HCT116 (cell line): ENCODE measurements at regions not wholly inside any gene's neighbourhood (a gene's known extent, or its start where the extent isn't known, plus 50 kb on each side); places are given as distances from the start of the nearest gene placed in this dataset.

Experiments used
- ATAC-seq: fragments of 200-7000 bp; cut with Tn5 transposase; 2 replicates; pipeline ENCODE4 v1.9.1; 2020; ENCODE audit warnings: mild to moderate bottlenecking, moderate library complexity
- BruUV-seq: library from RNA; stranded (reverse); fragments of 400-500 nt; replicated peaks from 2 replicates; lab custom pipeline; 2021; lab: Mats Ljungman, UMichigan
- CTCF ChIA-PET: fragments of 300-600 bp; sonication (Branson Sonifier 250); formaldehyde crosslinking; loops from one replicate; lab custom pipeline; 2021; ENCODE audit warnings: antibody characterized with exemption; lab: Charles Lee
- POLR2A ChIA-PET: fragments of 300-600, 350-600 bp; sonication (Branson Sonifier 250); formaldehyde crosslinking; loops from one replicate; lab custom pipeline; 2021; ENCODE audit warnings: antibody characterized with exemption; lab: Charles Lee
- RAD21 ChIA-PET, 2 experiments: fragments of 300-600 bp; sonication (Branson Sonifier 250); formaldehyde crosslinking; loops; one replicate each; lab custom pipeline; 2023; ENCODE audit warnings: low total read pairs in 2 of 2; ENCODE audit not compliant: uncharacterized antibody in 2 of 2, unreplicated experiment in 2 of 2, low non-redundant PET in 1 of 2; lab: Charles Lee
- DNase-seq: peaks from one replicate; pipeline ENCODE4 v3.0.0-alpha.2; 2010; ENCODE audit warnings: low read depth, low spot score
- H2AFZ ChIP-seq: fragments of 200-600 bp; shearing (Covaris generic), sonication (generic); 2 replicates; pipeline ENCODE4 v1.6.1; 2017; ENCODE audit warnings: low read depth, mixed run types, mixed read lengths, antibody characterized with exemption, low read length; ENCODE audit not compliant: poor library complexity, severe bottlenecking
- H3K27ac ChIP-seq: 2 replicates; pipeline ENCODE4 v1.5.1; 2012; ENCODE audit warnings: low read depth, low read length
- H3K27me3 ChIP-seq: fragments of 200-600 bp; sonication (generic); 2 replicates; pipeline ENCODE4 v1.6.1; 2016; ENCODE audit warnings: mixed run types, low read length, mixed read lengths; ENCODE audit not compliant: insufficient read depth
- H3K36me3 ChIP-seq, 2 experiments: fragments of 200-500 bp in 1 of 2; fragments of 200-600 bp in 1 of 2; sonication (Bioruptor generic) in 1 of 2; sonication (generic) in 1 of 2; 2 replicates each; pipeline versions ENCODE4 v1.5.1 to v1.6.1; 2014 to 2016; ENCODE audit warnings: low read length in 2 of 2, inconsistent platforms in 1 of 2, mixed read lengths in 1 of 2, mixed run types in 1 of 2; ENCODE audit not compliant: insufficient read depth in 2 of 2, control insufficient read depth in 1 of 2
- H3K4me1 ChIP-seq, 2 experiments: fragments of 200-600 bp in 1 of 2; sonication (generic) in 1 of 2; 2 replicates each; pipeline versions ENCODE4 v1.5.1 to v1.6.1; 2012 to 2017; ENCODE audit warnings: low read length in 2 of 2, inconsistent platforms in 1 of 2, mild to moderate bottlenecking in 1 of 2, mixed read lengths in 1 of 2, mixed run types in 1 of 2, moderate library complexity in 1 of 2; ENCODE audit not compliant: insufficient read depth in 2 of 2, control insufficient read depth in 1 of 2
- H3K4me2 ChIP-seq: fragments of 200-600 bp; sonication (generic); 2 replicates; pipeline ENCODE4 v1.6.1; 2017; ENCODE audit warnings: mixed run types, low read length, mixed read lengths
- H3K4me3 ChIP-seq, 2 experiments: fragments of 200-600 bp in 1 of 2; sonication (generic) in 1 of 2; replicated peaks in 1 of 2; 2 replicates each; pipeline ENCODE4 v1.5.1; 2011 to 2016; ENCODE audit warnings: low read length in 2 of 2, control low read depth in 1 of 2, low read depth in 1 of 2, mild to moderate bottlenecking in 1 of 2, mixed read lengths in 1 of 2, mixed run types in 1 of 2
- H3K79me2 ChIP-seq: fragments of 200-600 bp; sonication (generic); 2 replicates; pipeline ENCODE4 v1.6.1; 2017; ENCODE audit warnings: mild to moderate bottlenecking, mixed run types, low read length, moderate library complexity, mixed read lengths; ENCODE audit not compliant: insufficient read depth
- H3K9ac ChIP-seq: fragments of 200-600 bp; sonication (generic); 2 replicates; pipeline ENCODE4 v1.6.1; 2016; ENCODE audit warnings: low read length, mixed read lengths
- H3K9me2 ChIP-seq: fragments of 200-600 bp; sonication (generic), shearing (Covaris generic); 2 replicates; pipeline ENCODE4 v1.6.1; 2017; ENCODE audit warnings: mixed run types, mild to moderate bottlenecking, moderate library complexity; ENCODE audit not compliant: insufficient read depth
- H3K9me3 ChIP-seq, 2 experiments: fragments of 200-500 bp in 1 of 2; fragments of 200-600 bp in 1 of 2; sonication (Bioruptor generic) in 1 of 2; sonication (generic) in 1 of 2; 2 replicates each; pipeline ENCODE4 v1.6.1; 2014 to 2017; ENCODE audit warnings: low read length in 2 of 2, mixed read lengths in 2 of 2, inconsistent platforms in 1 of 2, low read depth in 1 of 2, mild to moderate bottlenecking in 1 of 2, mixed run types in 1 of 2, moderate library complexity in 1 of 2; ENCODE audit not compliant: control insufficient read depth in 1 of 2, insufficient read depth in 1 of 2
- H4K20me1 ChIP-seq: fragments of 200-600 bp; sonication (generic), shearing (Covaris generic); 2 replicates; pipeline ENCODE4 v1.6.1; 2017; ENCODE audit warnings: mixed run types, mild to moderate bottlenecking, moderate library complexity; ENCODE audit not compliant: insufficient read depth
- ATF3 ChIP-seq: IDR thresholded peaks from 2 replicates; pipeline ENCODE4 v1.6.1; 2012
- CBX3 ChIP-seq: IDR thresholded peaks from 2 replicates; pipeline ENCODE4 v1.6.1; 2012; ENCODE audit warnings: low read depth
- EZH2 ChIP-seq: fragments of 200-600 bp; sonication (generic); IDR thresholded peaks from 2 replicates; pipeline ENCODE4 v1.6.1; 2017; ENCODE audit warnings: antibody characterized with exemption, mixed run types
- EZH2phosphoT487 ChIP-seq: fragments of 200-600 bp; IDR thresholded peaks from 2 replicates; pipeline ENCODE4 v1.6.1; 2018; ENCODE audit warnings: antibody characterized with exemption, borderline replicate concordance
- JUND ChIP-seq: IDR thresholded peaks from 2 replicates; pipeline ENCODE4 v1.6.1; 2012
- MAX ChIP-seq: IDR thresholded peaks from 2 replicates; pipeline ENCODE4 v1.6.1; 2012
- POLR2A ChIP-seq: IDR thresholded peaks from 2 replicates; pipeline ENCODE4 v1.7.0; 2011; ENCODE audit warnings: borderline replicate concordance; ENCODE audit not compliant: insufficient read depth, insufficient read length; ENCODE audit errors: extremely low read depth
- RAD21 ChIP-seq: IDR thresholded peaks from 2 replicates; pipeline ENCODE4 v1.6.1; 2012; ENCODE audit warnings: low read depth, mild to moderate bottlenecking
- SIN3A ChIP-seq: IDR thresholded peaks from 2 replicates; pipeline ENCODE4 v1.6.1; 2012; ENCODE audit warnings: low read depth
- YY1 ChIP-seq: IDR thresholded peaks from 2 replicates; pipeline ENCODE4 v1.6.1; 2011; ENCODE audit warnings: low read length, low read depth, moderate library complexity, mild to moderate bottlenecking; ENCODE audit not compliant: insufficient replicate concordance; ENCODE audit errors: extremely low read depth
- ZFX ChIP-seq: fragments of 450-650 bp; IDR thresholded peaks from 2 replicates; pipeline ENCODE4 v1.6.1; 2017
- ZNF274 ChIP-seq: fragments of 200-500 bp; sonication (Bioruptor generic); IDR thresholded peaks from 2 replicates; pipeline ENCODE4 v1.6.1; 2014; ENCODE audit warnings: mild to moderate bottlenecking, low read depth, low read length, inconsistent platforms
- intact Hi-C: fragments of 100-400 bp; cut with micrococcal nuclease; formaldehyde crosslinking; loops from 2 replicates; pipeline ENCODE4 v1.10.0; 2022
- TF ChIP-seq, protein P1 (sequence below): IDR thresholded peaks from 2 replicates; pipeline ENCODE4 v1.6.1; 2012; ENCODE audit warnings: low read depth

DNA sequence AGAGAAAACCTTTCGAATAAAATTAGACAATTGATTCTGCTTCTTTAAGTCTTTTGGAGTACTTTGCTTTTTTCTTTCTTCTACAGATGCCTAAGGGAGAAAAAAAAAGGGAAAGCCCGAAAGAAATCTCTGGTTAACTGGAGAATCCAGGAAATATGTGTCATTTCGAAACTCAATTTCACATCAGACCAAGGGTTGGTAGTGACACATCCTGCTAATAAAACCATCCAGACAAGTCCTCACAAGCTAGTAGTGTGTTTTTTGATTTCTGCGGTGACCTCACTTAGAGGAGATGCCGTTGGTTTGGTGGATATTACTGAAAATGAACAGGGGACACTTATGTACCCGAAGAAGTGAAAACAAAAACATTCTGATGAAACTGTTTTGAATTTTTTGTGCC is 726.5 kb upstream of the ADAMTS5 start:
- H3K4me2 ChIP-seq, result no peak overlapping the region
- no peak overlapping the region for H3K27ac ChIP-seq
- H3K9me3 ChIP-seq, result peaks cover 0 to 44% of the 10 kb centered on the region in 2 experiments; a peak in 2 of 4 replicates
- no peaks in the 10 kb centered on the region for H3K79me2 ChIP-seq
- no peak overlapping the region for H3K9ac ChIP-seq
- no peak for DNase-seq
- H2AFZ ChIP-seq, result no peak overlapping the region
- H4K20me1 ChIP-seq, result no peaks in the 10 kb centered on the region
- no peak overlapping the region for H3K4me3 ChIP-seq
- POLR2A ChIA-PET, result no interaction called here
- CTCF ChIA-PET, result no interaction called here
- no peaks in the 10 kb centered on the region for H3K4me1 ChIP-seq
- ATAC-seq, result no peak
- H3K9me2 ChIP-seq, result no peaks in the 10 kb centered on the region
- no peaks in the 10 kb centered on the region for H3K36me3 ChIP-seq
- RAD21 ChIA-PET, result no interaction called here
- no peaks in the 10 kb centered on the region for H3K27me3 ChIP-seq
- TF ChIP-seq EZH2phosphoT487 (no peak), ZFX (no peak), RAD21 (no peak), POLR2A (no peak), ATF3 (no peak), SIN3A (no peak), MAX (no peak), CBX3 (no peak), JUND (no peak), YY1 (no peak), ZNF274 (no peak), EZH2 (no peak)
- TF ChIP-seq, protein P1, sequence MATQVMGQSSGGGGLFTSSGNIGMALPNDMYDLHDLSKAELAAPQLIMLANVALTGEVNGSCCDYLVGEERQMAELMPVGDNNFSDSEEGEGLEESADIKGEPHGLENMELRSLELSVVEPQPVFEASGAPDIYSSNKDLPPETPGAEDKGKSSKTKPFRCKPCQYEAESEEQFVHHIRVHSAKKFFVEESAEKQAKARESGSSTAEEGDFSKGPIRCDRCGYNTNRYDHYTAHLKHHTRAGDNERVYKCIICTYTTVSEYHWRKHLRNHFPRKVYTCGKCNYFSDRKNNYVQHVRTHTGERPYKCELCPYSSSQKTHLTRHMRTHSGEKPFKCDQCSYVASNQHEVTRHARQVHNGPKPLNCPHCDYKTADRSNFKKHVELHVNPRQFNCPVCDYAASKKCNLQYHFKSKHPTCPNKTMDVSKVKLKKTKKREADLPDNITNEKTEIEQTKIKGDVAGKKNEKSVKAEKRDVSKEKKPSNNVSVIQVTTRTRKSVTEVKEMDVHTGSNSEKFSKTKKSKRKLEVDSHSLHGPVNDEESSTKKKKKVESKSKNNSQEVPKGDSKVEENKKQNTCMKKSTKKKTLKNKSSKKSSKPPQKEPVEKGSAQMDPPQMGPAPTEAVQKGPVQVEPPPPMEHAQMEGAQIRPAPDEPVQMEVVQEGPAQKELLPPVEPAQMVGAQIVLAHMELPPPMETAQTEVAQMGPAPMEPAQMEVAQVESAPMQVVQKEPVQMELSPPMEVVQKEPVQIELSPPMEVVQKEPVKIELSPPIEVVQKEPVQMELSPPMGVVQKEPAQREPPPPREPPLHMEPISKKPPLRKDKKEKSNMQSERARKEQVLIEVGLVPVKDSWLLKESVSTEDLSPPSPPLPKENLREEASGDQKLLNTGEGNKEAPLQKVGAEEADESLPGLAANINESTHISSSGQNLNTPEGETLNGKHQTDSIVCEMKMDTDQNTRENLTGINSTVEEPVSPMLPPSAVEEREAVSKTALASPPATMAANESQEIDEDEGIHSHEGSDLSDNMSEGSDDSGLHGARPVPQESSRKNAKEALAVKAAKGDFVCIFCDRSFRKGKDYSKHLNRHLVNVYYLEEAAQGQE, result no peak
- intact Hi-C loops, result no loop called here
- BruUV-seq, result no TSS peak
